HepG2 (cell line): ENCODE measurements at regions not wholly inside any gene's neighbourhood (a gene's known extent, or its start where the extent isn't known, plus 50 kb on each side); places are given as distances from the start of the nearest gene placed in this dataset.

Experiments used
- ATAC-seq: fragments of 200-7000 bp; cut with Tn5 transposase; 3 replicates; pipeline ENCODE4 v1.9.1; 2020; ENCODE audit warnings: mild to moderate bottlenecking, moderate library complexity
- BruUV-seq: library from RNA; stranded (reverse); fragments of 400-500 nt; replicated peaks from 2 replicates; lab custom pipeline; 2021; lab: Mats Ljungman, UMichigan
- CTCF ChIA-PET: fragments of 300-600 bp; formaldehyde crosslinking; extraction: SDS; loops from one replicate; lab custom pipeline; 2021; ENCODE audit warnings: low total read pairs, inconsistent platforms, low intra/inter-chr PET ratio; lab: Yijun Ruan, JAX
- POLR2A ChIA-PET: fragments of 350-600 bp; sonication (Branson Sonifier 250); formaldehyde crosslinking; loops from one replicate; lab custom pipeline; 2020; ENCODE audit warnings: antibody characterized with exemption, inconsistent platforms; lab: Yijun Ruan, JAX
- DNase-seq: peaks from one replicate; pipeline ENCODE4 v3.0.0-alpha.2; 2015; ENCODE audit warnings: low spot score
- FAIRE-seq: peaks from 3 replicates; lab custom pipeline; 2011; peaks lifted over from hg19 to GRCh38; lab: Jason Lieb, UNC
- H2AFZ ChIP-seq: one replicate; pipeline ENCODE4 v1.6.1; 2011; ENCODE audit warnings: low read length, inconsistent platforms
- H3K27ac ChIP-seq: fragments of 300-600 bp; 3 replicates; pipeline ENCODE4 v1.8.0; 2011; ENCODE audit warnings: mixed run types, mild to moderate bottlenecking, mixed read lengths, low read length, inconsistent platforms; ENCODE audit not compliant: insufficient read depth; ENCODE audit errors: extremely low read length
- H3K27me3 ChIP-seq, 2 experiments: fragments of 200-600 bp in 1 of 2; 2 replicates in 1 of 2; 3 replicates in 1 of 2; pipeline versions ENCODE4 v1.6.0 to v1.8.0; 2011; ENCODE audit warnings: low read length in 2 of 2, mild to moderate bottlenecking in 2 of 2, moderate library complexity in 2 of 2, inconsistent platforms in 1 of 2; ENCODE audit not compliant: insufficient read depth in 2 of 2, control insufficient read depth in 1 of 2
- H3K36me3 ChIP-seq, 2 experiments: fragments of 200-600 bp in 1 of 2; replicated peaks in 1 of 2; 2 replicates in 1 of 2; 3 replicates in 1 of 2; pipeline versions ENCODE4 v1.5.1 to v1.8.0; 2011; ENCODE audit warnings: low read length in 2 of 2, inconsistent platforms in 1 of 2; ENCODE audit not compliant: insufficient read depth in 2 of 2, control insufficient read depth in 1 of 2
- H3K4me1 ChIP-seq: 2 replicates; pipeline ENCODE4 v1.5.1; 2012; ENCODE audit warnings: low read length, inconsistent platforms; ENCODE audit not compliant: insufficient read depth
- H3K4me2 ChIP-seq: 2 replicates; pipeline ENCODE4 v1.6.0; 2011; ENCODE audit warnings: low read depth, low read length, inconsistent platforms
- H3K4me3 ChIP-seq, 3 experiments: fragments of 200-600 bp in 1 of 3; sonication (generic), shearing (Covaris generic) in 1 of 3; replicated peaks in 1 of 3; 2 replicates each; pipeline ENCODE4 v1.5.1; 2011 to 2016; ENCODE audit warnings: low read length in 3 of 3, inconsistent platforms in 2 of 3, low read depth in 2 of 3, mild to moderate bottlenecking in 2 of 3, control low read depth in 1 of 3, mixed read lengths in 1 of 3; ENCODE audit not compliant: insufficient read depth in 1 of 3
- H3K79me2 ChIP-seq: one replicate; pipeline ENCODE4 v1.6.1; 2011; ENCODE audit warnings: low read length, inconsistent platforms; ENCODE audit not compliant: insufficient read depth
- H3K9ac ChIP-seq: 2 replicates; pipeline ENCODE4 v1.6.0; 2011; ENCODE audit warnings: mild to moderate bottlenecking, low read depth, low read length, inconsistent platforms; ENCODE audit not compliant: insufficient read depth
- H3K9me3 ChIP-seq: 2 replicates; pipeline ENCODE4 v1.5.1; 2012; ENCODE audit warnings: mild to moderate bottlenecking, low read length
- H4K20me1 ChIP-seq: 2 replicates; pipeline ENCODE4 v1.6.0; 2011; ENCODE audit warnings: inconsistent platforms, mild to moderate bottlenecking, low read length, moderate library complexity; ENCODE audit not compliant: insufficient read depth
- ARNT2 ChIP-seq: sonication (generic); formaldehyde crosslinking; IDR thresholded peaks from 2 replicates; pipeline ENCODE4 v1.8.0; 2022; ENCODE audit warnings: mild to moderate bottlenecking, low read depth, missing genetic modification reagents, moderate library complexity
- BHLHE40 ChIP-seq: IDR thresholded peaks from 2 replicates; pipeline ENCODE4 v1.6.1; 2011; ENCODE audit warnings: low read length, improper control_type of control experiment
- HMG20A ChIP-seq: IDR thresholded peaks from 2 replicates; pipeline ENCODE4 v1.6.1; 2016; ENCODE audit warnings: borderline replicate concordance
- IKZF4 ChIP-seq: sonication (generic); formaldehyde crosslinking; IDR thresholded peaks from 2 replicates; pipeline ENCODE4 v1.5.1; 2020; ENCODE audit warnings: borderline replicate concordance, mild to moderate bottlenecking, low read depth, missing genetic modification reagents; ENCODE audit errors: not compliant biosample characterization
- NFE2L1 ChIP-seq: sonication (generic); formaldehyde crosslinking; IDR thresholded peaks from 2 replicates; pipeline ENCODE4 v1.4.0; 2020; ENCODE audit warnings: missing genetic modification reagents, mild to moderate bottlenecking, borderline replicate concordance
- POGZ ChIP-seq: sonication (generic); formaldehyde crosslinking; IDR thresholded peaks from 2 replicates; pipeline ENCODE4 v1.4.0; 2020; ENCODE audit warnings: mild to moderate bottlenecking, missing genetic modification reagents
- TARDBP ChIP-seq: sonication (generic); formaldehyde crosslinking; IDR thresholded peaks from 2 replicates; pipeline ENCODE4 v1.8.0; 2022; ENCODE audit warnings: mild to moderate bottlenecking, missing genetic modification reagents
- ZNF619 ChIP-seq: sonication (generic); formaldehyde crosslinking; IDR thresholded peaks from 2 replicates; pipeline ENCODE4 v1.4.0; 2020; ENCODE audit warnings: mild to moderate bottlenecking, missing genetic modification reagents
- ZNF713 ChIP-seq: sonication (generic); formaldehyde crosslinking; IDR thresholded peaks from 2 replicates; pipeline ENCODE4 v1.4.0; 2020; ENCODE audit warnings: mild to moderate bottlenecking, missing genetic modification reagents
- WGBS: methylation state at CpG from one replicate; pipeline ENCODE4 v1.1.6; 2017; ENCODE audit warnings: low lambda C conversion rate; 5-methylcytosine and 5-hydroxymethylcytosine counted together
- in situ Hi-C: cut with HindIII; loops from 2 replicates; pipeline ENCODE4 v1.10.0; 2017; ENCODE audit warnings: low pct_unique_long_range_greater_than_20kb; ENCODE audit not compliant: extremely low pct_ligation_motif_present
- intact Hi-C: fragments of 100-400 bp; cut with micrococcal nuclease; formaldehyde crosslinking; loops from one replicate; pipeline ENCODE4 v1.10.0; 2022; ENCODE audit not compliant: unreplicated experiment
- TF ChIP-seq, protein P1 (sequence below): sonication (generic); formaldehyde crosslinking; IDR thresholded peaks from 2 replicates; pipeline ENCODE4 v1.5.0; 2020; ENCODE audit warnings: missing genetic modification reagents
- TF ChIP-seq, protein P2 (sequence below): sonication (generic); formaldehyde crosslinking; IDR thresholded peaks from 2 replicates; pipeline ENCODE4 v1.4.0; 2020; ENCODE audit warnings: low read depth, mild to moderate bottlenecking, missing genetic modification reagents

- TF ChIP-seq, protein P1, sequence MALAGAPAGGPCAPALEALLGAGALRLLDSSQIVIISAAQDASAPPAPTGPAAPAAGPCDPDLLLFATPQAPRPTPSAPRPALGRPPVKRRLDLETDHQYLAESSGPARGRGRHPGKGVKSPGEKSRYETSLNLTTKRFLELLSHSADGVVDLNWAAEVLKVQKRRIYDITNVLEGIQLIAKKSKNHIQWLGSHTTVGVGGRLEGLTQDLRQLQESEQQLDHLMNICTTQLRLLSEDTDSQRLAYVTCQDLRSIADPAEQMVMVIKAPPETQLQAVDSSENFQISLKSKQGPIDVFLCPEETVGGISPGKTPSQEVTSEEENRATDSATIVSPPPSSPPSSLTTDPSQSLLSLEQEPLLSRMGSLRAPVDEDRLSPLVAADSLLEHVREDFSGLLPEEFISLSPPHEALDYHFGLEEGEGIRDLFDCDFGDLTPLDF (CRISPR knock-in tag), result no peak
- no peak for TF ChIP-seq TARDBP (CRISPR knock-in tag)
- TF ChIP-seq POGZ (CRISPR knock-in tag), result no peak
- TF ChIP-seq BHLHE40, result no peak
Measured at GRCh38 chr10:58991856-58992255, 184.6 kb upstream of the PHYHIPL start (continued).

DNA sequence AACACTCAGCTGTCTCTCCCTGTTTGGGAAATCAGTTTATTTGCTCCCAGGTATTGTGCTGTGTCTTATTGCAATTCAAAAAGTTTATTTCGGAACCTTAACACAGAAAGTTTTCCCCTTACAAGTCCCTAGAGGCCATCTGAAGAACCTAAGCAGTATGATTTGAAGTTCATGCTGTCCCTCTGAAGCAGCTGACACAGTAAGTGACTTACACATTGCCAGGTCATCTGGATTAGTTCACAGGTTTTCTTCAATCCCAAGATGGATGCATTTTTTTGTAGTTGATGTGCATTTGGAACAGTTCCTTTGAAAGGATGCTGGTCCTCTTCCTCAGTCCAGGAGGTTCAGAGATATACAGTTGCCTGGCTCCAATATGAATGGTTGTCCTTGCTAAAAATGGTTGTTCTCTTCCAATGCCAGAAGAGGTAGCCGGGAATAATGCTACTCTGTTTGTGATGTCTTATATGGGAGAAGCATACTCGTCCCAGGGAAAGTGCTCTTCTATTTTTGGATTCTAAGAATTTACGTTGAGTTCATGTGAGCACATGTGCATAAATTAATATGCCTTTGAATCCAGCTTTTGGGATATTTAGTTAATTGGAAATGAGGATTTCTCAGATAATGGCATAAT, 183.5 kb upstream of the PHYHIPL start:
- FAIRE-seq (no peak), DNase-seq (no peak), ATAC-seq (no peak)
- H3K79me2 ChIP-seq, result no peaks in the 10 kb centered on the region
- CTCF ChIA-PET, result no interaction called here
- H3K27ac ChIP-seq, result peak overlapping the region; percentile 89
- H3K9ac ChIP-seq, result no peak overlapping the region
- no peak overlapping the region for H3K4me3 ChIP-seq
- intact Hi-C loops (no loop called here), in situ Hi-C loops (no loop called here)
- H3K36me3 ChIP-seq, result no peaks in the 10 kb centered on the region
- TF ChIP-seq ARNT2 (CRISPR knock-in tag), result no peak
- no peak for TF ChIP-seq IKZF4 (CRISPR knock-in tag)
- no peak for TF ChIP-seq ZNF713 (CRISPR knock-in tag)
- no peak for TF ChIP-seq ZNF619 (CRISPR knock-in tag)
- no peak for TF ChIP-seq HMG20A (CRISPR knock-in tag)
- TF ChIP-seq NFE2L1 (CRISPR knock-in tag), result no peak
- TF ChIP-seq, protein P2, sequence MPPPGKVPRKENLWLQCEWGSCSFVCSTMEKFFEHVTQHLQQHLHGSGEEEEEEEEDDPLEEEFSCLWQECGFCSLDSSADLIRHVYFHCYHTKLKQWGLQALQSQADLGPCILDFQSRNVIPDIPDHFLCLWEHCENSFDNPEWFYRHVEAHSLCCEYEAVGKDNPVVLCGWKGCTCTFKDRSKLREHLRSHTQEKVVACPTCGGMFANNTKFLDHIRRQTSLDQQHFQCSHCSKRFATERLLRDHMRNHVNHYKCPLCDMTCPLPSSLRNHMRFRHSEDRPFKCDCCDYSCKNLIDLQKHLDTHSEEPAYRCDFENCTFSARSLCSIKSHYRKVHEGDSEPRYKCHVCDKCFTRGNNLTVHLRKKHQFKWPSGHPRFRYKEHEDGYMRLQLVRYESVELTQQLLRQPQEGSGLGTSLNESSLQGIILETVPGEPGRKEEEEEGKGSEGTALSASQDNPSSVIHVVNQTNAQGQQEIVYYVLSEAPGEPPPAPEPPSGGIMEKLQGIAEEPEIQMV (CRISPR knock-in tag), result no peak
- no peak overlapping the region for H3K4me2 ChIP-seq
- POLR2A ChIA-PET, result interaction anchor here (1.5 to 4.8 kb wide), 4 partner anchors 14 to 25 kb away, joined by 5 to 136 read pairs (median 11); no protein-coding TSS in a partner anchor
- BruUV-seq, result no TSS peak
- H4K20me1 ChIP-seq, result no peaks in the 10 kb centered on the region
- peak overlapping the region; percentile 79 for H2AFZ ChIP-seq
- WGBS, result over 99% methylated on average over 4 of the region's 4 CpGs
- H3K9me3 ChIP-seq, result peaks cover 11% of the 10 kb centered on the region
- peaks cover 96% of the 10 kb centered on the region for H3K4me1 ChIP-seq
- H3K27me3 ChIP-seq, result no peaks in the 10 kb centered on the region
